Sigmoid colon (tissue), 3 donors: ENCODE measurements at regions not wholly inside any gene's neighbourhood (a gene's known extent, or its start where the extent isn't known, plus 50 kb on each side); places are given as distances from the start of the nearest gene placed in this dataset.

Experiments used
- POLR2A ChIP-seq, 2 donors: fragments of 450-650 bp; IDR thresholded peaks; one replicate each; pipeline ENCODE4 v1.6.1; 2016; ENCODE audit warnings: antibody characterized with exemption in 2 of 2, mild to moderate bottlenecking in 2 of 2, moderate library complexity in 2 of 2
- TF ChIP-seq, protein P1 (sequence below), 4 experiments: fragments of 450-650 bp in 3 of 4; fragments of 200-600 bp in 1 of 4; IDR thresholded peaks; one replicate each; pipeline ENCODE4 v1.5.1; 2016 to 2019; ENCODE audit warnings: antibody characterized with exemption in 4 of 4, mild to moderate bottlenecking in 3 of 4, moderate library complexity in 2 of 4

DNA sequence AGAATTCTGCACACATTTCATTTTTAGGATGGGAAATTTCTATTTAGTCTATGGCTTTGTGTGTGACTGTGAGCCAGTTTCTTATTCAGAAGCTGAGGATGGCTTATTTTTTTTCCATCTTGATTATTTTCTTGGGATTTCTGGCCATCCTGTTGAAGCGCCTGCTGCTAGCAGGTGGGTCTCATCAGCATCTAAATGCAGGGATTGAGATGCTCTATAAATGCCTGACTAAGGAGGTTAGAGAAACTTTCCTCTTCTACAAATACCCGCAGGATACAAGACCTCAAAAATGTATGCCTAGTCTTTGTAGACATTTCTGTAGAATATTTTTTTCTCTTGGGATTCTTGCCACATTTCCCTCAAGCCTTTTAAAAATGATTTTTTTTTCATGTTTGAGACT, 138.0 kb upstream of the CCN2 start:
- TF ChIP-seq, protein P1, sequence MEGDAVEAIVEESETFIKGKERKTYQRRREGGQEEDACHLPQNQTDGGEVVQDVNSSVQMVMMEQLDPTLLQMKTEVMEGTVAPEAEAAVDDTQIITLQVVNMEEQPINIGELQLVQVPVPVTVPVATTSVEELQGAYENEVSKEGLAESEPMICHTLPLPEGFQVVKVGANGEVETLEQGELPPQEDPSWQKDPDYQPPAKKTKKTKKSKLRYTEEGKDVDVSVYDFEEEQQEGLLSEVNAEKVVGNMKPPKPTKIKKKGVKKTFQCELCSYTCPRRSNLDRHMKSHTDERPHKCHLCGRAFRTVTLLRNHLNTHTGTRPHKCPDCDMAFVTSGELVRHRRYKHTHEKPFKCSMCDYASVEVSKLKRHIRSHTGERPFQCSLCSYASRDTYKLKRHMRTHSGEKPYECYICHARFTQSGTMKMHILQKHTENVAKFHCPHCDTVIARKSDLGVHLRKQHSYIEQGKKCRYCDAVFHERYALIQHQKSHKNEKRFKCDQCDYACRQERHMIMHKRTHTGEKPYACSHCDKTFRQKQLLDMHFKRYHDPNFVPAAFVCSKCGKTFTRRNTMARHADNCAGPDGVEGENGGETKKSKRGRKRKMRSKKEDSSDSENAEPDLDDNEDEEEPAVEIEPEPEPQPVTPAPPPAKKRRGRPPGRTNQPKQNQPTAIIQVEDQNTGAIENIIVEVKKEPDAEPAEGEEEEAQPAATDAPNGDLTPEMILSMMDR (IDR thresholded peaks at IDR 0.05): no peak
- no peak for TF ChIP-seq POLR2A (IDR thresholded peaks at IDR 0.05)
